OCI-LY1 (cell line): ENCODE measurements at regions not wholly inside any gene's neighbourhood (a gene's known extent, or its start where the extent isn't known, plus 50 kb on each side); places are given as distances from the start of the nearest gene placed in this dataset.

Experiments
- EZH2 ChIP-seq: fragments of 200-600 bp; sonication (generic), shearing (Covaris generic); IDR thresholded peaks from 2 replicates; pipeline ENCODE4 v1.8.0; 2017; ENCODE audit warnings: borderline replicate concordance, mixed run types, mild to moderate bottlenecking, antibody characterized with exemption, low read length, moderate library complexity, mixed read lengths
- TF ChIP-seq, protein P1 (sequence below): fragments of 200-600 bp; sonication (generic), shearing (Covaris generic); IDR thresholded peaks from 2 replicates; pipeline ENCODE4 v1.5.1; 2017; ENCODE audit warnings: mild to moderate bottlenecking, antibody characterized with exemption, low read length, moderate library complexity, mixed read lengths

DNA sequence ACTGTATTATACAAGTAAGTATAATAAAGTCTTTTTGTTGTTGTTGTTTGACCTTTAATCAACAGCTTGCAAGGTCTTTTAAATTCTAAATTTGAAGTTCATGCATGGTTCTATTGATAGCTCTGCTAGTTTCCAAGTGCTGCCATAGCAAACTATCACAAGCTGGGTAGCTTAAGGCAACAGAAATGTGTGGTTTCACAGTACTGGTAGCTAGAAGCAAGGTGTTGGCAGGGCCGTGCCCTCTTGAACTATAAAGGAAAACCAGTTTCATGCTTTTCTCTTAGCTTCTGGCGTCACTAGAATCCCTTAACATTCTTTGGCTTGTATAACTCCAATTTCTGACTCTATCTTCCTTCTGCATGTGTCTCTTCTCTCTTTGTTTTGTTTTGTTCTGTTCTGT lies 1021.9 kb upstream of the AUTS2 start:
- TF ChIP-seq, protein P1, sequence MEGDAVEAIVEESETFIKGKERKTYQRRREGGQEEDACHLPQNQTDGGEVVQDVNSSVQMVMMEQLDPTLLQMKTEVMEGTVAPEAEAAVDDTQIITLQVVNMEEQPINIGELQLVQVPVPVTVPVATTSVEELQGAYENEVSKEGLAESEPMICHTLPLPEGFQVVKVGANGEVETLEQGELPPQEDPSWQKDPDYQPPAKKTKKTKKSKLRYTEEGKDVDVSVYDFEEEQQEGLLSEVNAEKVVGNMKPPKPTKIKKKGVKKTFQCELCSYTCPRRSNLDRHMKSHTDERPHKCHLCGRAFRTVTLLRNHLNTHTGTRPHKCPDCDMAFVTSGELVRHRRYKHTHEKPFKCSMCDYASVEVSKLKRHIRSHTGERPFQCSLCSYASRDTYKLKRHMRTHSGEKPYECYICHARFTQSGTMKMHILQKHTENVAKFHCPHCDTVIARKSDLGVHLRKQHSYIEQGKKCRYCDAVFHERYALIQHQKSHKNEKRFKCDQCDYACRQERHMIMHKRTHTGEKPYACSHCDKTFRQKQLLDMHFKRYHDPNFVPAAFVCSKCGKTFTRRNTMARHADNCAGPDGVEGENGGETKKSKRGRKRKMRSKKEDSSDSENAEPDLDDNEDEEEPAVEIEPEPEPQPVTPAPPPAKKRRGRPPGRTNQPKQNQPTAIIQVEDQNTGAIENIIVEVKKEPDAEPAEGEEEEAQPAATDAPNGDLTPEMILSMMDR = no peak
- no peak for TF ChIP-seq EZH2
